ENCODE measurements at regions not wholly inside any gene's neighbourhood (a gene's known extent, or its start where the extent isn't known, plus 50 kb on each side); places are given as distances from the start of the nearest gene placed in this dataset.

GRCh38 chr17:34182036-34182803, 72.9 kb upstream of the CCL2 start:
- Histone ChIP-seq H3K4me3 (no peak overlapping the region), H3K36me3 (ENCODE audit: low read depth, missing control alignments) (no peaks in the 10 kb centered on the region), H3K27ac (no peak overlapping the region), H3K4me1 (no peaks in the 10 kb centered on the region), H3K9me3 (no peaks in the 10 kb centered on the region), H3K27me3 (no peaks in the 10 kb centered on the region)
- no peak for DNase-seq
- intact Hi-C loops (cut with DNase I; ENCODE audit: low total_unique reads) = no loop called here
- TF ChIP-seq CTCF (IDR thresholded peaks at IDR 0.05) = no peak
- no peak for TF ChIP-seq POLR2A (IDR thresholded peaks at IDR 0.05)
- 64 to 69% methylated on average over 6 of the region's 6 CpGs for WGBS, 2 donors

DNA sequence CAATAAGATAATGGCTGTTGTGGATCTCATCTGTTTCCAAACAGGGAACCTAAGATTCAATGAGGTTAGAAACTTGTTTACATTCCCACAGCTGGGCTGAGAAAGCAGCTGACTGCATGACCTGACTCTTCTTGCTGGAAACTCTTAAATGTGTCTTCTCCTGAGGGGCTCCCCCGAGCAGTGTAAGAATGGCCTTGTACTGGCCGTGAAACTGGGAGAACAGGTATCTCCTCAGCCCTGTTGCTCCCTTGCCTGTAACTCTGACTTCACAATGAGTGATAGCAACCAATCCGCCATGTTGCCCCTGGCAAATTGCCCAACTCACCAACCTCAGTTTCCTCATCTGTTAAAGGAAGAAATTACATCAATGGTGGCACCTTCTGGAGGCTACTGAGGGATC, 59.1 kb upstream of the CCL2 start:
- DNase-seq = no peak
- 84 to 90% methylated on average over 3 of the region's 3 CpGs for WGBS, 2 donors
- Histone ChIP-seq H3K27me3 (no peaks in the 10 kb centered on the region), H3K4me1 (peaks cover 5% of the 10 kb centered on the region), H3K4me3 (no peak overlapping the region), H3K27ac (no peak overlapping the region), H3K36me3 (ENCODE audit: low read depth, missing control alignments) (no peaks in the 10 kb centered on the region), H3K9me3 (no peaks in the 10 kb centered on the region)
- no peak for TF ChIP-seq CTCF (IDR thresholded peaks at IDR 0.05)
- TF ChIP-seq POLR2A (IDR thresholded peaks at IDR 0.05) = no peak
- intact Hi-C loops (cut with DNase I; ENCODE audit: low total_unique reads) = no loop called here

DNA sequence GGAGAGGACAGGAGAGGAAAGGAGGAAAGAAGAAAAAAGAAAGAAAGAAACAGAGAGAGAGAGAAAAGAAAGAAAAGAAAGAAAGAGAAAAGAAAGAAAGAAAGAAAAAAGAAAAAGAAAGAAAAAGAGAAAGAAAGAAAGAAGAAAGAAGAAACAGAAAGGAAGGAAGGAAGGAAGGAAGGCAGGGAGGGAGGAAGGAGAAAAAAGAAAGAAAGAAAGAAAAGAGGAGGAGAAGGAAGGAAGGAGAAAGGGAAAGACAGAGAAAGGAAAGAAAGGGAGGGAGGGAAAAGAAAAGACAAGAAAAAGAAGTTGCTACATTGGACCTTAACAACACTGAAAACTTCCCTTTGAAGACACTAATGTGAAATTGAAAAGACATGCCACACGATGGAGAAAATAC, 56.6 kb upstream of the CCL2 start:
- whole genome bisulfite sequencing, 2 donors = 28 to 54% methylated on average over 1 of the region's 1 CpG
- peaks cover 5% of the 10 kb centered on the region for H3K4me1 ChIP-seq
- H3K4me3 ChIP-seq = no peak overlapping the region
- no peak for TF ChIP-seq POLR2A (IDR thresholded peaks at IDR 0.05)
- no peak for TF ChIP-seq CTCF (IDR thresholded peaks at IDR 0.05)
- no peaks in the 10 kb centered on the region for H3K9me3 ChIP-seq
- intact Hi-C loops (cut with DNase I; ENCODE audit: low total_unique reads) = no loop called here
- no peaks in the 10 kb centered on the region for H3K36me3 ChIP-seq (ENCODE audit: low read depth, missing control alignments)
- DNase-seq = no peak
- no peaks in the 10 kb centered on the region for H3K27me3 ChIP-seq
- no peak overlapping the region for H3K27ac ChIP-seq

DNA sequence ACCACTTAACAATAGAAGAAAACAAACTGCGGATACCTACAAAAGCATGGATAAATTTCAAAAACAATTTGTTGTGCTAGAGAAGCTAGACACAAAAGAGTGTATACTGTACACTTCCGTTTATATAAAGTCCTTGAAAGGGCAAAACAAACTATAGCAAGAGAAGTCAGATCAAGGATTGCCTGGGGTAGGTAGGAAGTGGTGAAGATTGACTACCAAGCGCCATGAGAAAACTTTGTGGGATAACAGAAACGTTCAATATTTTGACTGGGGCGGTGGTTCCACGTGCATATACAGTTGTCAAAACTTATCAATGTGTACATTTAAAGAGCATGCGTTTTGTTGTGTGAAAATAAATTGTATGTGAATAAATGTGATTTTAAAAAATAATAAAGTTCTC, 55.6 kb upstream of the CCL2 start:
- Histone ChIP-seq H3K9me3 (no peaks in the 10 kb centered on the region), H3K27ac (no peak overlapping the region), H3K4me1 (peaks cover 5% of the 10 kb centered on the region), H3K36me3 (ENCODE audit: low read depth, missing control alignments) (no peaks in the 10 kb centered on the region), H3K4me3 (no peak overlapping the region), H3K27me3 (no peaks in the 10 kb centered on the region)
- TF ChIP-seq POLR2A (IDR thresholded peaks at IDR 0.05) (no peak), CTCF (IDR thresholded peaks at IDR 0.05) (no peak)
- 30 to 31% methylated on average over 7 of the region's 7 CpGs for WGBS, 2 donors
- DNase-seq = no peak
- intact Hi-C loops (cut with DNase I; ENCODE audit: low total_unique reads) = no loop called here

Data from testis (tissue), 2 donors.